NCI-H2029 treated with DMSO at 0.1 percent for 48 hours (cell line): ENCODE measurements at regions not wholly inside any gene's neighbourhood (a gene's known extent, or its start where the extent isn't known, plus 50 kb on each side); places are given as distances from the start of the nearest gene placed in this dataset.
"Not testable (repeated sequence)": the region's sequence is repeated elsewhere in the genome, so short reads cannot be mapped to it uniquely, and the experiment has no call there.

ENCODE experiments used
- DNase-seq: peaks from one replicate; lab custom pipeline; 2025; lab: John Stamatoyannopoulos, UW

DNA sequence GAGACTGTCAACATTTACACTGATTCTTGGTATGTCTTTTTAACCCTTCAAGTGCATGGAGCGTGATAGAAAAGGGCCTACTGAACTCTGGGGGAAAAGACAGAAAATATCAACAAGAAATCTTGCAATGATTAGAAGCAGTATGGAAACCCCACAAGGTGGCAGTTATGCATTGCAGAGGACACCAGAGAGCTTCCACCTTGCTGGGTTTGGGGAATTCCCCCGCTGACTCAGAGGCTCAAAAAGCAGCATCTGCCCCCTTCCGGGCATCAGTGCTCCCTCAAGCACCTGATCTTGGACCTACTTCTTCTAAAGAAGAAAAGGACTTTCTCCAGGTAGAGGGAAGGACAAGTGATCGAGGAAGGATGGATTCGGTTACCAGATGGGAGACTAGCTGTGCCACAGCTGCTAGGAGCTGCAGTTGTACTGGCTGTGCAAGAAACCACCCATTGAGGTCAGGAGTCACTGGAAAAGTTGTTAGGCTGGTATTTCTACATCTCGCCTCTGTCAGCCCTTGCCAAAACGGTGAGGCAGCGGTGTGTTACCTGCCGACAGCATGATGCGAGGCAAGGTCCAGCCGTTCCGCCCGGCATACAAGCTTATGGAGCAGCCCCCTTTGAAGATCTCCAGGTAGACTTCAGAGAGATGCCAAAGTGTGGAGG, 102.8 kb upstream of the OSBPL11 start:
- DNase-seq, result not testable (repeated sequence)

DNA sequence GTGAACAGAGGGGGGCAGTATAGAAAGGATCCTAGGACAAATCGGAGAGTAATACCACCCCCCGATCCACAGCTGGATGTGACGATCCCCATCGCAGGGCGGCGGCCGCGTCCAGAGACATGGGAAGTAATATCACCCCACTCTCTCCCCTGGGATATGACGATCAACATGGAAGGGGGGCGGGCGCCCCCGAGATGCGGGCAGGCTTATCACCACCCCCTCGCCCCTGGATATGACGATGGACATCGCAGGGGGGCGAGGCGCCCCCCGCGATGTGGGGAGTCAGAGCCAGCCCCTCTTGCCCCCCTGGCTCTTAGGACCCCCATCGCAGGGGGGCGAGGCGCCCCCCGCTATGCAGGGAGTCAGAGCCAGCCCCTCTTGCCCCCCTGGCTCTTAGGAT, 120.4 kb upstream of the OSBPL11 start:
- no peak for DNase-seq

GRCh38 chr3:125732151-125732550, 136.9 kb upstream of the OSBPL11 start:
- not testable (repeated sequence) for DNase-seq

- DNase-seq, result not testable (repeated sequence)
Measured at GRCh38 chr3:125741991-125742718, 146.9 kb upstream of the OSBPL11 start.

GRCh38 chr3:125742845-125743244, 147.5 kb upstream of the OSBPL11 start:
- DNase-seq, result not testable (repeated sequence)

DNA sequence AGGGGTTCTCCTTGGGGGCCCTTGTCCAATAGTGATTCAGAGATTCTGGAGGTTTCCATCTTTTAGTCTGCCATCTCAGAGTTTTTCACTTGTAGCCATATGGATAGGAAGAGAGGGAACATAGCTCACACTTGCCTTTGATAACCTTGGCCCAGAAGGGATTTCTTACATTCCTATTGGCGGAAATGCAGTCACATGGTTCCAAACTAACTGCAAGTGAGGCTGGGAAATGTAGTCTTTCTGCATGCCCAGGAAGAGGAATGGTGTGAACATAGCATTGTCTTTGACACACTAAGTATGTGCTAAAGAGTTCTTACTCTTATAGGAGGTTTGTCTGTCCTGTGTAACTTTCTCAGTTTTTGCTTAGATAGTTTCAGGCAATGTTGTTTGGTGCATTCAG, 161.8 kb upstream of the OSBPL11 start:
- not testable (repeated sequence) for DNase-seq

DNA sequence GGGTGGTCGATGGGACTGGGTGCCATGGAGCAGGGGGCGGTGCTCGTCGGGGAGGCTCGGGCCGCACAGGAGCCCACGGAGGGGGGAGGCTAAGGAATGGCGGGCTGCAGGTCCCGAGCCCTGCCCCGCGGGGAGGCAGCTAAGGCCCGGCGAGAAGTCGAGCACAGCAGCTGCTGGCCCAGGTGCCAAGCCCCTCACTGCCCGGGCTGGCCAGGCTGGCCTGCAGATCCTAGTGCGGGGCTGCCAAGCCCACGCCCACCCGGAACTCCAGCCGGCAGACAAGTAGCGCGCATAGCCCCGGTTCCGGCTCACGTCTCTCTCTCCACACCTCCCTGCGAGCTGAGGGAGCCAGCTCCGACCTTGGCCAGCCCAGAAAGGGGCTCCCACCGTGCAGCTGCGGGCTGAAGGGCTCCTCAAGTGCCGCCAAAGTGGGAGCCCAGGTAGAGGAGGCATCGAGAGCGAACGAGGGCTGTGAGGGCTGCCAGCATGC, 163.4 kb upstream of the OSBPL11 start:
- not testable (repeated sequence) for DNase-seq

DNA sequence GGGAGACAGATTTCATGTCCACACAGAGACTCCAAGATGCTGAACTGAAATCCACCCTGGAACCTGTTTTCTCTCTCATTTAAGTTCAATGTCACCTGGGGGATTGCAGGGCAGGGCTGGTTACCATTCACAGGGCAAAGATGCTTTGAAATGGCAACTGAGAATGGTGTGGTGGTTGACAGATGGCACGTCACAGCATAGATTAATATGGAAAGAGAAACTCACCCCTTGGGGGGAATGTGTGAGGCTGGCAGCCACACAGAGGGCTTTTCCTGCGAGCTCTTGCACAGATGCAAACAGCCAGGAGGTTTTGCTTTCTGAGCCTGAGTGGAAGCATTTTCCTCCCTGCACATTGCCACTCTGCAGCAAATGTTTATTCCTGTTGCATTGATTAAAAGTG, 167.3 kb upstream of the OSBPL11 start:
- not testable (repeated sequence) for DNase-seq

DNA sequence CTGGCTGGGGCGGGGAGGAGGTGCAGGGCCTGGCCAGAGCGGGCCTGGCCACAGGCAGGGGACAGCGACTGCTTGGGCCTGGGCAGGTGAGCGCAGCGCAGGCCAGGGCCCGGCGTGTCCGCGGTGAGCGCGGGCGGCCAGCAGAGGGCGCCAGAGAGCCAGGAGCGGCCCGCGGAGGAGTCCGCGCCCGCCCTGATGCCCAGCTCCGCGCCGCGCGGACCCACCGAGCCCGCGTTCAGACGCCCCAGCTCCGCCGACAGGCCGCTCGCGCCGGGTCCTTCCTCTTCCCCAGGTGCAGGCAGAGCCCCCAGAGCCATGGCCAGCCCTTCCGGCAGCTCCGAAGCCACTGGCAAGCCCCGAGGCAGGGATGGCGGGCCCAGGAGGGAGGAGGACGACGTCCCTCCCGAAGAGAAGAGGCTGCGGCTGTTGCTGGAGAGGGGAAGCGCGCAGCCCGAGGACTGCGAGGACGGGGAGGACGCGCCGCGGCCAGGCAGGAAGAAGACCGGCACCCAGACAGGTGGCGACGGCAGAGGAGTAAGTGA, 171.1 kb upstream of the OSBPL11 start:
- not testable (repeated sequence) for DNase-seq

DNA sequence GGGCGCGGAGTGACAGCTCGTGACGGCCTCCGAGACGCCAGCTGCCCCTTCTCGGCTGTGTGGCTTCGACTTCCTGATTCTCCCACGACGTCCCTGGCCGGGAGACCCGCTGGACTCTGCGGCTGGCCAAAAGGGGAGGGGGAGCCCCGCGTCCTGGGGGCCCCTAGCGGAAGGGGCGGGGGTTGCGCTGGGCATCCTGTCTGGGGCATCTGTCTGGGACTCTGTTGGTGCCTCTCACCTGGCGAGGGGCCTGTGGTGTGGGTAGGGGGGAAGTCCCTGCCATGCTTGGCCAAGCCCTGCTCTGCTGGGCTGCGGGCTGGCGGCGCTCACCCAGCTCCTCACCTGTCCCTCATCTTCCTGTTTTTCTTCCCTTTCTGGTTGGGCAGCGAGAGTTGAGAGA, 171.6 kb upstream of the OSBPL11 start:
- DNase-seq, result not testable (repeated sequence)

GRCh38 chr3:125767641-125768040, 172.3 kb upstream of the OSBPL11 start:
- DNase-seq, result no peak

- DNase-seq, result not testable (repeated sequence)
Measured at GRCh38 chr3:125768821-125769220, 173.5 kb upstream of the OSBPL11 start.

GRCh38 chr3:125771506-125771905, 176.2 kb upstream of the OSBPL11 start:
- DNase-seq, result not testable (repeated sequence)

GRCh38 chr3:125774433-125775034, 179.2 kb upstream of the OSBPL11 start:
- DNase-seq, result not testable (repeated sequence)

DNA sequence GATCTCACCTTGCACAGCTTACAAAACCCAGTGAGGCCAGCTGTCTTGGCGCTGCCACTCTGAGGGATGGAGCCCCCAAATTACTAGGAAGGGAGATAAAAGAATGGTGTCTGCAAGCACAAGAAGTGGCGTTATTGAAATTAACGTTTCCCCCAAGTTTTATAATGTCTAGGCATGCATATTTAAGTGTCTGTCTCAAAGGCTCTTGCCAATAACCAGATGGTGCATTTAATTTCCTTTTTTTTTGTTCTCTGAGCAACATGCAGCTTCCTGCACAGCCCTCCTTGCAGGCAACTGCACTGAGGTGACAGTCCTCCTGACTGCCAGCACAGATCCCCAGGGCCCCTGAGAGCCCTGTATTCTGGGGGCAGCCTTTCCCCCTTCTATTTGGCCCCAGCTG, 179.8 kb upstream of the OSBPL11 start:
- not testable (repeated sequence) for DNase-seq

DNA sequence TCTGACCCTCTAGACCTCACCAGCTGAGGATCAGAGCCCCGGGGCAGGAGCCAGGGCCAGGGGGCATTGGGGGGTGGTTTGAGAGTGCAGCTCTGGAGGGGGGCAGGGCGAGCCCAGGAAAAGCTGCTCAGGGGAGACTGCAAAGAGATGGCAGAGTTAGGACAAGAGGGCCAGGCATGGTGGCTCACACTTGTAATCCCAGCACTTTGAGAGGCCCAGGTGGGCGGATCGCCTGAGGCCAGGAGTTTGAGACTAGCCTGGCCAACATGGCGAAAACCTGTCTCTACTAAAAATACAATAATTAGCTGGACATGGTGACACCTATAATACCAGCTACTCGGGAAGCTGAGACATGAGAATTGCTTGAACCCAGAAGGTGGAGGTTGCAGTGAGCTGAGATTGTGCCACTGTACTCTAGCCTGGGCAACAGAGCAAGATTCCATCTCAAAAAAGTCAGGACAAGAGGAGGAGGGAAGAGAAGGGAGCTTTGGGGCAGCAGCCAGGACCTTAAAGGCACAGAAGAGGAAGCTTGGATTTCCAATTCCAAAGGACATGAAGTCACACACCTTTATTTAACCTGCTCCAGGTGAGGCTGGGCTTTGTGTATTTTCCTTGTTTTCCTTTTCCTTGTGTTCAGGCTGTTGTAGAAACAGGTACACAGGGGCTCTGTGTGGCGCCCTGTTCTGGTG, 180.5 kb upstream of the OSBPL11 start:
- not testable (repeated sequence) for DNase-seq

DNA sequence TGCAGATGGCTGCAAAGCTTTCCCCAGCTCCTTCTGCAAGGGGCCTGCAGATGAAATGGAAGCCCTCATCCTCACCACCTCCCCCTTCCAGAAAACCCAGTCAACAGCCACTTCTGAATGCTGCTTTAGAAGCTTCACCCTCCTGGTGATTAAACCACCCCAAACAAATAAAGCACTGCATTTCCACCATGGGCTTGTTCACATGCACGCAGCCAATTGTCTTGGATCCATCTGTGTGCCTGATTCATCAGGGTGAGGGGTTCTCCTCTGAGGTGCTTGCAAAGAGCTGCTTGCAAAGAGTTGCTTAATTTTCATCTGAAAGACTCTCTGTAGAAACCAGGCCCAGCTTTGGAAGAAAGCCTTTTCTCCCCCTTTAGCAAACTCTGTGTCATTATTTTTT, 184.0 kb upstream of the OSBPL11 start:
- DNase-seq, result not testable (repeated sequence)

- not testable (repeated sequence) for DNase-seq
Measured at GRCh38 chr3:125779918-125780317, 184.6 kb upstream of the OSBPL11 start.

DNA sequence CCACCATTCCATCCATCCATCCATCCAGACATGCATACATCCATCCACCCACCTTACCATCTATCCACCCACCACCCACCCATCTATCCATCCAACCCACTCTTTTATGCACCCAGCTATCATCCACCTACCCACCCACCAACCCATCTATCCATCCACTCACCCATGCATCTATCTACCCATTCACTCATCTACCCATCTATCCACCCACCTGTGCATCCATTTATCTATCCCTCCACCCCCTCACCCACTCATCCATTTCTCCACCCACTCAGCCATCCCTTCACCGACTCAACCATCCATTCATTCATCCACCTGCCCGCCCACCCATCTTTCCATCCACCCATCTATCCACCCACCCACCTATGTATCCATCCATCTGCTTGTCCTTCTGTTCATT, 186.4 kb upstream of the OSBPL11 start:
- not testable (repeated sequence) for DNase-seq

DNA sequence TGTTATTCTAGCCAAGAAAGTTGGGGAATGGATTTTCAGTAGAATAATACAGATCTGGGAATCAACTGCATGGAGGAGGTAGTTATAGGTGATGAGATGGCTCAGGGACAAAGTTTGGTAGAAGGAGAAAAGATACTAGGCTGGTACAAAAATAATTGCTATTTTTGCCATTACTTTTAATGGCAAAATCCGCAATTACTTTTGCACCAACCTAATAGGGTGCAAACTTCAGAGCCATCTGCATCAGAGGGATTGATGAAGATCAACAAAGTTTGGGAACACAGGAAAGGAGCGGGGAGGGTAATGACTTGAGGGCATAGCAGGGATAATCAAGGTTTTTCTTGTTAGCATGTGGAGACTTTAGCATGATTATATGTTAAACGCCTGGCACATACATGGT, 178.7 kb upstream of the ROPN1B start:
- DNase-seq, result not testable (repeated sequence)

- DNase-seq, result not testable (repeated sequence)
Measured at GRCh38 chr3:125791021-125791420, 178.0 kb upstream of the ROPN1B start.

- not testable (repeated sequence) for DNase-seq
Measured at GRCh38 chr3:125810010-125810409, 159.0 kb upstream of the ROPN1B start.
